Activated CD4-positive, alpha-beta T cell treated with anti-CD3 and anti-CD28 coated beads for 48 hours (primary cell): ENCODE measurements at regions not wholly inside any gene's neighbourhood (a gene's known extent, or its start where the extent isn't known, plus 50 kb on each side); places are given as distances from the start of the nearest gene placed in this dataset.
A peak's percentile ranks its signal among the peaks of the same experiment; 100 is the strongest.
"Not testable (repeated sequence)": the region's sequence is repeated elsewhere in the genome, so short reads cannot be mapped to it uniquely, and the experiment has no call there.

Experiments used
- DNase-seq: peaks from one replicate; pipeline ENCODE4 v3.0.0-alpha.2; 2020

DNA sequence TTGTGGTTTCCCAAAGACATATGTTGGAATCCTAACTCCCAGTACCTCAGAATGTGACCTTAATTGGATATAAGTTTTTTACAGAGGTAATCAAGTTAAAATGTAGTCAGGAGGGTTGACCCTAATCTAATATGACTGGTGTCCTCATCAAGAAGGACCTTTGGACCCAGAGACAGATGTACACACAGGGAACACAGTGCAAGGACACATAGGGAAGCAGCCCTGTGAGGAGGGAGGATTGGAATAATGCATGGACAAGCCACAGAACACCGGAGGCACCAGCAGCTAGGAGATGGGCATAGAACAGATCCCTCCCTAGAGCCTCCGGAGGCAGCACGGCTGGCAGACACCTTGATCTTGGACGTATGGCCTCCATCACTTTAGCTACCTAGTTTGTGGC, 119.8 kb upstream of the SPATA31A3 start:
- not testable (repeated sequence) for DNase-seq

DNA sequence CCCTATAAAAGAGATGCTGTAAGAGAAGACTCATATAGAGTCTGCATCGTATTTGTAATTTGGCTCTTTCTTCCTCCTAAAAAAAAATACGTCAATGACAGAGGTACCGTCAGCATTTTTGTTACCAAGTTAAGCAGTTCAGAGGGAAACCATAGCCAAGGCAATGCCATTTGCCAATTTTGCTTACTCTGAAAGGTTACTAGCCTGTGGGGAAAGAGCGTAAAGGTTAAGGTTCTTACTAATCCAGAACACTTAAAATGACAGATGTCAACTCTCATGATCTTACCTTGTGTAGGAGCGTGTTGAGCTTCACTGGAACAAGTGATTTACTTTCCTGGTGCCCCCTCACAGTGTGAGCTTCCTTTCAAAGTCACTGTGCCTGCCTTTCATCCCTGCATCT, 119.4 kb upstream of the SPATA31A3 start:
- not testable (repeated sequence) for DNase-seq

DNA sequence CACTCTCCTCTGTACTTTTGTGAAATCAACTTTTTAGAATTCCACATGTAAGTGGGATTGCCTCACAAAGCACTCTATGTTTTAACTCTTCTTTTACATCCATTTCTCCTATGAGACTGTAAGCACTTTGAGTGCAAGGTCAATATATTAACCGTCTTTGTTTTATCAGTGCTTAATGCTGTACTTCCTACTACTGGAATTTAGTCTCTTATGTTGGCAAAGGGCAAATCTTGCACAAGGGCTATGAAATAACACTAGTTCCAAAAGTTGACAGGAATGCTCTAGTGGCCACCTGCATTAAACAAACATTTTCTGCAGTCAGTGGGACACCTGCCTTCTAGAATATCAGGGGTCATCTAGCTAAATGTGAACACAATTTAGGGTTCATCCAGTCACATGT, 117.5 kb upstream of the SPATA31A3 start:
- DNase-seq, result not testable (repeated sequence)

GRCh38 chr9:67106659-67107058, 114.3 kb upstream of the SPATA31A3 start:
- DNase-seq, result not testable (repeated sequence)

- DNase-seq, result not testable (repeated sequence)
These were observed 110.3 kb upstream of the SPATA31A3 start for GRCh38 chr9:67102506-67103276.

GRCh38 chr9:67091104-67091503, 98.8 kb upstream of the SPATA31A3 start:
- not testable (repeated sequence) for DNase-seq

GRCh38 chr9:67086862-67087261, 94.5 kb upstream of the SPATA31A3 start:
- DNase-seq, result not testable (repeated sequence)

- not testable (repeated sequence) for DNase-seq
These were observed 73.8 kb upstream of the SPATA31A3 start for GRCh38 chr9:67066140-67066539.

DNA sequence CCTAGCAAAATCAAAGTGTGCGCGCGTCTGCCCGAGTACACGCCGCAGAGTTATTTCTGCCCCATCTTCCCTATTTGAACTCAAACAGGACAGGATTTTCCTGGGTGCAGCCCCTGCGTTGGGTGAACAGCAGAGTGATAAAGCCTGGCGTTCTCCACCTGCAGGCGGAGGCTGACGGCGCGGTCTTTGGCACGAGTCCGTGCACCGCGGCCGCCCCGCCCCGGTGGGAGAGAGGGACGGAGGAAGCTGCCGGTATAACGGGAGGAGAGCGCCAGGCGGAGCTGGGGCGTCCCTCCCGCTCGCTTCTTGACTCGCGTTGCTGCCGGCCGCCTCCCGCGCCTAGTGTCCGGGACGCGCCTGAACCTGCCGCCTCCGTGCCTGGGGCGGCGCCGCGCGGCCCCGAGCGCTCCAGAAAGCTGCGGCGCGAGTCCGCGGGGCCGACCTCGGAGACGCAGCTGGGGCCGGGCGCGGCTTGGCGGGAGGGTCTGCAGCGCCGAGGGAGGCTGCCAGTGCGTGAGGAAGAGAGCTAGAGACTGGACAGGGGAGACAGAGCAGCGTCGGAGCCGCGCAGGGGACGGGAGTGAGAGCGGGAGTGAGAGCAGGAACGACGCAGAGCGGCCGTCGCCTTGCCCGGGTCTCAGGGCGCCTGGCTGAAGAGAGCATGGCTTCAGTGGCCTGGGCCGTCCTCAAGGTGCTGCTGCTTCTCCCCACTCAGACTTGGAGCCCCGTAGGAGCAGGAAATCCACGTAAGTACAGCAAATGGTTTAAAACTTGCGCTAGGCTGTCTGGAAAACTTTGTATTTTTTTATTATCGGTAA, 66.8 kb upstream of the SPATA31A3 start:
- peak; percentile 18 for DNase-seq
